ENCODE measurements at regions not wholly inside any gene's neighbourhood (a gene's known extent, or its start where the extent isn't known, plus 50 kb on each side); places are given as distances from the start of the nearest gene placed in this dataset.
A peak's percentile ranks its signal among the peaks of the same experiment; 100 is the strongest.

- no peak for TF ChIP-seq CTCF (IDR thresholded peaks at IDR 0.05; ENCODE audit: control insufficient read depth, extremely low read depth, insufficient read depth)
- DNase-seq (ENCODE audit: low read depth): no peak
- H3K4me3 ChIP-seq (ENCODE audit: low read depth, low read length): no peak overlapping the region
Measured at GRCh38 chr12:59916988-59917387, 321.2 kb downstream of the SLC16A7 start.

GRCh38 chr12:59927032-59927431, 331.2 kb downstream of the SLC16A7 start:
- no peak overlapping the region for H3K4me3 ChIP-seq (ENCODE audit: low read depth, low read length)
- TF ChIP-seq CTCF (IDR thresholded peaks at IDR 0.05; ENCODE audit: control insufficient read depth, extremely low read depth, insufficient read depth): no peak
- no peak for DNase-seq (ENCODE audit: low read depth)

GRCh38 chr12:59928416-59928815, 332.6 kb downstream of the SLC16A7 start:
- no peak for DNase-seq (ENCODE audit: low read depth)
- no peak overlapping the region for H3K4me3 ChIP-seq (ENCODE audit: low read depth, low read length)
- no peak for TF ChIP-seq CTCF (IDR thresholded peaks at IDR 0.05; ENCODE audit: control insufficient read depth, extremely low read depth, insufficient read depth)

GRCh38 chr12:59929110-59929509, 333.3 kb downstream of the SLC16A7 start:
- DNase-seq (ENCODE audit: low read depth): no peak
- no peak for TF ChIP-seq CTCF (IDR thresholded peaks at IDR 0.05; ENCODE audit: control insufficient read depth, extremely low read depth, insufficient read depth)
- no peak overlapping the region for H3K4me3 ChIP-seq (ENCODE audit: low read depth, low read length)

GRCh38 chr12:59934486-59934885, 338.7 kb downstream of the SLC16A7 start:
- TF ChIP-seq CTCF (IDR thresholded peaks at IDR 0.05; ENCODE audit: control insufficient read depth, extremely low read depth, insufficient read depth): no peak
- DNase-seq (ENCODE audit: low read depth): no peak
- H3K4me3 ChIP-seq (ENCODE audit: low read depth, low read length): no peak overlapping the region

- TF ChIP-seq CTCF (IDR thresholded peaks at IDR 0.05; ENCODE audit: control insufficient read depth, extremely low read depth, insufficient read depth): no peak
- H3K4me3 ChIP-seq (ENCODE audit: low read depth, low read length): no peak overlapping the region
- peak; percentile 63 for DNase-seq (ENCODE audit: low read depth)
Measured at GRCh38 chr12:59936534-59936933, 340.7 kb downstream of the SLC16A7 start.

GRCh38 chr12:59937148-59937547, 341.3 kb downstream of the SLC16A7 start:
- DNase-seq (ENCODE audit: low read depth): no peak
- H3K4me3 ChIP-seq (ENCODE audit: low read depth, low read length): no peak overlapping the region
- no peak for TF ChIP-seq CTCF (IDR thresholded peaks at IDR 0.05; ENCODE audit: control insufficient read depth, extremely low read depth, insufficient read depth)
